Body of pancreas (tissue), 4 donors: ENCODE measurements at regions not wholly inside any gene's neighbourhood (a gene's known extent, or its start where the extent isn't known, plus 50 kb on each side); places are given as distances from the start of the nearest gene placed in this dataset.

ENCODE experiments used
- POLR2A ChIP-seq, 3 donors: fragments of 450-650 bp; IDR thresholded peaks; one replicate each; pipeline ENCODE4 v1.6.1; 2016; ENCODE audit warnings: antibody characterized with exemption in 3 of 3, mild to moderate bottlenecking in 2 of 3
- TF ChIP-seq, protein P1 (sequence below), 7 experiments: fragments of 450-650 bp in 4 of 7; fragments of 200-600 bp in 3 of 7; sonication (generic) in 3 of 7; IDR thresholded peaks; one replicate each; pipeline ENCODE4 v1.5.1; 2016 to 2019; ENCODE audit warnings: antibody characterized with exemption in 7 of 7

DNA sequence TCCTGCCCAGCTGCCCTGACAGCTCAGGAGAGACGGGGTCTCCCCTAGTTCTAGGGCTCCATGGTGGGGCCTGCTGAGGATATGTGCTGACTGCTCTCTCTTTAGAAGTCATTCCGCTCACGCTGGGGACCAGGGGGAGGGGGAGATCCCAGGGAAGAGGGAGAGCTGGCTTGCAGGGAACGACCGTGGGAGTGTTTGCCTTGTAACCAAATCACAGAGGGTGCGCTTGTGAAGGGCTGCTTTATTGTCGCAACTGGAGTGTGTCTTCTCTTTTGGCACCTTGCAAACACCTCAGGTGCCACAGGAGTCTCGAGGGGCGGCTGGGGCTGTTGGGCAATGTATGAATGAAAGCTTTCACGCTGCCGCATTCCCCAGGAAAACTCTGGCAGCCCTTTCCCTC is 531.3 kb upstream of the MKI67 start:
- TF ChIP-seq, protein P1, sequence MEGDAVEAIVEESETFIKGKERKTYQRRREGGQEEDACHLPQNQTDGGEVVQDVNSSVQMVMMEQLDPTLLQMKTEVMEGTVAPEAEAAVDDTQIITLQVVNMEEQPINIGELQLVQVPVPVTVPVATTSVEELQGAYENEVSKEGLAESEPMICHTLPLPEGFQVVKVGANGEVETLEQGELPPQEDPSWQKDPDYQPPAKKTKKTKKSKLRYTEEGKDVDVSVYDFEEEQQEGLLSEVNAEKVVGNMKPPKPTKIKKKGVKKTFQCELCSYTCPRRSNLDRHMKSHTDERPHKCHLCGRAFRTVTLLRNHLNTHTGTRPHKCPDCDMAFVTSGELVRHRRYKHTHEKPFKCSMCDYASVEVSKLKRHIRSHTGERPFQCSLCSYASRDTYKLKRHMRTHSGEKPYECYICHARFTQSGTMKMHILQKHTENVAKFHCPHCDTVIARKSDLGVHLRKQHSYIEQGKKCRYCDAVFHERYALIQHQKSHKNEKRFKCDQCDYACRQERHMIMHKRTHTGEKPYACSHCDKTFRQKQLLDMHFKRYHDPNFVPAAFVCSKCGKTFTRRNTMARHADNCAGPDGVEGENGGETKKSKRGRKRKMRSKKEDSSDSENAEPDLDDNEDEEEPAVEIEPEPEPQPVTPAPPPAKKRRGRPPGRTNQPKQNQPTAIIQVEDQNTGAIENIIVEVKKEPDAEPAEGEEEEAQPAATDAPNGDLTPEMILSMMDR (IDR thresholded peaks at IDR 0.05), result no peak
- TF ChIP-seq POLR2A (IDR thresholded peaks at IDR 0.05), result no peak
